GM06990 (cell line): ENCODE measurements at regions not wholly inside any gene's neighbourhood (a gene's known extent, or its start where the extent isn't known, plus 50 kb on each side); places are given as distances from the start of the nearest gene placed in this dataset.
"Not testable (repeated sequence)": the region's sequence is repeated elsewhere in the genome, so short reads cannot be mapped to it uniquely, and the experiment has no call there.

Source experiments
- DNase-seq: peaks from one replicate; pipeline ENCODE4 v3.0.0-alpha.2; 2011; ENCODE audit not compliant: insufficient read length; ENCODE audit errors: extremely low read depth
- H3K27me3 ChIP-seq: replicated peaks from 2 replicates; pipeline ENCODE4 v1.6.0; 2011; ENCODE audit warnings: low read length; ENCODE audit not compliant: control insufficient read depth, insufficient read depth
- H3K36me3 ChIP-seq: 2 replicates; pipeline ENCODE4 v1.5.1; 2011; ENCODE audit warnings: low read length; ENCODE audit not compliant: control insufficient read depth, insufficient read depth
- H3K4me3 ChIP-seq: replicated peaks from 2 replicates; pipeline ENCODE4 v1.5.1; 2011; ENCODE audit warnings: low read depth, mild to moderate bottlenecking, control low read depth, low read length
- CTCF ChIP-seq: IDR thresholded peaks from 2 replicates; pipeline ENCODE4 v1.5.1; 2011; ENCODE audit warnings: low read length, control low read depth, mild to moderate bottlenecking, inconsistent platforms; ENCODE audit not compliant: insufficient read depth, poor library complexity, severe bottlenecking

GRCh38 chr7:153405704-153406485, 646.3 kb upstream of the DPP6 start:
- Histone ChIP-seq H3K36me3 (no peaks in the 10 kb centered on the region), H3K4me3 (no peak overlapping the region), H3K27me3 (no peaks in the 10 kb centered on the region)
- no peak for TF ChIP-seq CTCF
- DNase-seq, result no peak

- no peak for TF ChIP-seq CTCF
- Histone ChIP-seq H3K36me3 (no peaks in the 10 kb centered on the region), H3K4me3 (no peak overlapping the region), H3K27me3 (no peaks in the 10 kb centered on the region)
- DNase-seq, result no peak
These were observed 645.7 kb upstream of the DPP6 start for GRCh38 chr7:153406486-153406872.

GRCh38 chr7:153407291-153408046, 644.7 kb upstream of the DPP6 start:
- no peak for DNase-seq
- Histone ChIP-seq H3K4me3 (no peak overlapping the region), H3K36me3 (no peaks in the 10 kb centered on the region), H3K27me3 (no peaks in the 10 kb centered on the region)
- no peak for TF ChIP-seq CTCF

GRCh38 chr7:153408360-153409335, 643.5 kb upstream of the DPP6 start:
- DNase-seq, result no peak
- Histone ChIP-seq H3K4me3 (no peak overlapping the region), H3K27me3 (no peaks in the 10 kb centered on the region), H3K36me3 (no peaks in the 10 kb centered on the region)
- TF ChIP-seq CTCF, result no peak

- H3K27me3 ChIP-seq, H3K36me3 ChIP-seq, DNase-seq, H3K4me3 ChIP-seq: not testable (repeated sequence)
These were observed 642.4 kb upstream of the DPP6 start for GRCh38 chr7:153409567-153410342.

DNA sequence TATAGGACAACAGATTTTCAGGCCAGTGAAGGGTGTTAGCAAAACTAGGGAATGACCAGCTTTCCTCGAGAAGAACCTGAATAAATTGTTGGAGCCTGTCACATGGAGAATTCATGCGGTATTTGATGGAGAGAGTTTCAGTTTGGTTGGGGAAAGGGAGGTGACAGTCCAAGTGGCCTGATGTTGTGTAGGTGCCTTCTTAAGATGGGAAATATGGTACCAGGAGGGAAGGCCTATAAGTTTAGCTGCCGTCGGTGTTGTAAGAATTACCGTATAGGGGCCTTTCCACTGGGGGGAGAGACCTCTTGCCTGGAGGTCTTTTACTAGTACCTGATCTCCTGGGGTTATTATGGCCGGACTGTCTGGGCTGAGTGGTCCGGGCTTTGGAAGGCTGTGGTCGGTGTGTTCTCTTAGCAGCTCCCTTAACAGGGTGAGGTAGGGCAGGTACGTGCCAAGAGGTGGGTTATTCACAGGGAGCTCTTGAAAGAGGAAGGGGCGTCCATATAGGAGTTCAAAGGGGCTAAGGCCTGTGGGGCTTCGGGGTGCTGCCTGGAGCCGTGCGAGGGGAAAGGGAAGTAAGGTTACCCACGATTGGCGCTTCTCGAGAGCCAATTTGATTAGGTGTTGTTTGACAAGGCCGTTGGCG, 641.1 kb upstream of the DPP6 start:
- not testable (repeated sequence) for H3K36me3 ChIP-seq, H3K4me3 ChIP-seq, H3K27me3 ChIP-seq, DNase-seq

- H3K36me3 ChIP-seq, DNase-seq, H3K27me3 ChIP-seq, H3K4me3 ChIP-seq: not testable (repeated sequence)
These were observed 639.9 kb upstream of the DPP6 start for GRCh38 chr7:153412114-153412823.

DNA sequence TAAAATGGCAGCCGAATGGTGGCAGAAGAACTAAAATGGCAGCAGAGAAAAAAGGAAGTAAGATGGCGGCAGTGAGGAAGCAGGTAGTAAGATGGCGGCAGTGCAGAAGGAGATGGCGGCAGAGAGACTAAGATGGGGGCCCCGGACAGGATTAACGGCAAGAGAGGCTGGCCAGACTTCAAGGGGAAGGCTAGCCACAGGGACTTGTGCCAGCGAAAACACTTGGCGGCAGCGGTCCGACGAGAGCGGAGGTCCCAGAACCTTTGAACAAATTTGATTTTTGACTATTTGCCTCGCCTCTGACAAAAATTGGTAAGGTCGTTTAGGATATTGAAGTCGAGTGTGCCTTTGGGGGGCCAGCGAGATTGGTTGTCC, 639.4 kb upstream of the DPP6 start:
- not testable (repeated sequence) for H3K36me3 ChIP-seq, DNase-seq, H3K27me3 ChIP-seq, H3K4me3 ChIP-seq
